Psoas muscle (tissue), 7 donors: ENCODE measurements at regions not wholly inside any gene's neighbourhood (a gene's known extent, or its start where the extent isn't known, plus 50 kb on each side); places are given as distances from the start of the nearest gene placed in this dataset.

Source experiments
- ATAC-seq, 4 donors: fragments of 200-7000 bp; cut with Tn5 transposase; one replicate each; pipeline ENCODE4 v1.9.1; 2020; ENCODE audit warnings: moderate library complexity in 3 of 4, mild to moderate bottlenecking in 2 of 4
- DNase-seq, 2 donors: peaks; one replicate each; pipeline ENCODE4 v3.0.0-alpha.2; 2020
- H3K27ac ChIP-seq: fragments of 200-600 bp; one replicate; pipeline ENCODE4 v1.8.0; 2022
- H3K27me3 ChIP-seq, 3 donors: fragments of 200-600 bp in 1 of 3; one replicate each; pipeline versions ENCODE4 v1.6.1 to v1.8.0; 2013 to 2022; ENCODE audit warnings: low read length in 2 of 3, mild to moderate bottlenecking in 2 of 3, moderate library complexity in 1 of 3; ENCODE audit not compliant: insufficient read depth in 3 of 3
- H3K36me3 ChIP-seq, 2 donors: fragments of 200-600 bp in 1 of 2; one replicate each; pipeline versions ENCODE4 v1.6.1 to v1.8.0; 2013 to 2022; ENCODE audit warnings: low read depth in 1 of 2, mild to moderate bottlenecking in 1 of 2, moderate library complexity in 1 of 2; ENCODE audit not compliant: insufficient read depth in 1 of 2
- H3K4me1 ChIP-seq: fragments of 200-600 bp; one replicate; pipeline ENCODE4 v1.8.0; 2022
- H3K4me3 ChIP-seq: fragments of 200-600 bp; one replicate; pipeline ENCODE4 v1.8.0; 2022; ENCODE audit warnings: mild to moderate bottlenecking
- H3K9me3 ChIP-seq: fragments of 200-600 bp; one replicate; pipeline ENCODE4 v1.8.0; 2022
- WGBS, 3 donors: extraction: QIAGEN DNeasy Blood & Tissue Kit; methylation state at CpG; one replicate each; pipeline versions ENCODE4 v1.1.6 to v1.1.7; 2013; 5-methylcytosine and 5-hydroxymethylcytosine counted together
- intact Hi-C, 2 donors: fragments of 100-400 bp; cut with DNase I; formaldehyde crosslinking; loops; one replicate each; pipeline versions ENCODE4 v1.11.0 to v1.14.2; 2022
- TF ChIP-seq, protein P1 (sequence below): fragments of 200-600 bp; IDR thresholded peaks from one replicate; pipeline ENCODE4 v1.8.0; 2022; ENCODE audit warnings: antibody characterized with exemption
- donor health status: healthy with polysubstance abuse.
- donor health status: DM: no; HTN: no; CAD: no; lungs with moderate emphysema.
- donor health status: Bipolar disorder and iron deficiency.
- donor health status: healthy.
- donor health status: DM: yes; HTN: yes; CAD: no.
- donor health status: DM: no; HTN: no; CAD: no.
- donor health status: DM: yes; HTN: yes; CAD: no.

DNA sequence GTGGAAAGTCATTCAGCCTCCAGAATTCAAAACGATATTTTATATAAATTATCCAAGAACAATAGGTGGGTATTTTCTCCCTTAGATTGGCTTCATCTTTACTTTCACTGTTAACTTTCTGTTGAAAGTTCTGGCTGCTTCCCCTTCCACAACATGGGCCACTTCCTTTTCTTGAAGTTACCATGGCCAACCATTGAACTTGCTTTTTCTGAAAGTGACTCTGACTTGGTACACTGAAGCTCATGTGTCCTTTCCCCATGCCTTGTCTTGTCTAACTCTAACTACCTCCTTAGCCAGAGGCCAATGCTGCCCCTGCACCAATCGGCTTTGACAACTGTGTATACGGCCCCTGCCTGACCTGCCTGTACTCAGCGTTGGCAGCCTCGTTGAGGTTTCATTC lies 225.2 kb downstream of the FAT3 start:
- Histone ChIP-seq H3K4me3 (no peak overlapping the region), H3K4me1 (no peaks in the 10 kb centered on the region), H3K36me3 (no peaks in the 10 kb centered on the region), H3K9me3 (no peaks in the 10 kb centered on the region), H3K27me3 (no peaks in the 10 kb centered on the region), H3K27ac (no peak overlapping the region)
- ATAC-seq (no peak), DNase-seq (no peak)
- TF ChIP-seq, protein P1, sequence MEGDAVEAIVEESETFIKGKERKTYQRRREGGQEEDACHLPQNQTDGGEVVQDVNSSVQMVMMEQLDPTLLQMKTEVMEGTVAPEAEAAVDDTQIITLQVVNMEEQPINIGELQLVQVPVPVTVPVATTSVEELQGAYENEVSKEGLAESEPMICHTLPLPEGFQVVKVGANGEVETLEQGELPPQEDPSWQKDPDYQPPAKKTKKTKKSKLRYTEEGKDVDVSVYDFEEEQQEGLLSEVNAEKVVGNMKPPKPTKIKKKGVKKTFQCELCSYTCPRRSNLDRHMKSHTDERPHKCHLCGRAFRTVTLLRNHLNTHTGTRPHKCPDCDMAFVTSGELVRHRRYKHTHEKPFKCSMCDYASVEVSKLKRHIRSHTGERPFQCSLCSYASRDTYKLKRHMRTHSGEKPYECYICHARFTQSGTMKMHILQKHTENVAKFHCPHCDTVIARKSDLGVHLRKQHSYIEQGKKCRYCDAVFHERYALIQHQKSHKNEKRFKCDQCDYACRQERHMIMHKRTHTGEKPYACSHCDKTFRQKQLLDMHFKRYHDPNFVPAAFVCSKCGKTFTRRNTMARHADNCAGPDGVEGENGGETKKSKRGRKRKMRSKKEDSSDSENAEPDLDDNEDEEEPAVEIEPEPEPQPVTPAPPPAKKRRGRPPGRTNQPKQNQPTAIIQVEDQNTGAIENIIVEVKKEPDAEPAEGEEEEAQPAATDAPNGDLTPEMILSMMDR: no peak
- 91 to 92% (median 91%) methylated on average over 5 of the region's 5 CpGs for WGBS, 3 donors
- intact Hi-C loops: no loop called here

GRCh38 chr11:92451063-92451462 lies 226.4 kb downstream of the FAT3 start:
- TF ChIP-seq, protein P1: no peak

DNA sequence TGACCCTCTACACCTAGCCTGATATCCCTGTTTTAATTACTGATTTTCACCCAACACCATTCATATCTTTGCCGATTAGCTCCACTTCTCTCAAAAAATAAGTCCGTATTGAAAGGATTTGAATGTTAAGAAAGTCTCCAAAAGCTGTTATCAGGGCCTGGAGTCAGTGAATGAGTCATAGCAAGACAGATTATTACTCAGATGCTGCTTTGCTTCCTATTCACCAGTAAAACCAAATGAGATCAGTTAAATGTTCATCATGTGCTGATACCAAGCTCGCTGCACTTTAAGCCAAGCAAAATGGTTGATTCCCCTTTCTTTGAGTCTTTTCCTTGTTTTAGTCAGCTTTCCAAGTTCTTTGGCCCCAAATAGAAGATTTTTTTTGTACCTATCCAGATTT lies 228.4 kb downstream of the FAT3 start:
- ATAC-seq: no peak
- H3K27ac ChIP-seq: no peak overlapping the region
- no peak for DNase-seq
- no peak overlapping the region for H3K4me3 ChIP-seq
- WGBS, 3 donors: 89 to 90% (median 89%) methylated on average over 3 of the region's 3 CpGs
- TF ChIP-seq, protein P1: no peak
- H3K9me3 ChIP-seq: no peaks in the 10 kb centered on the region
- no peaks in the 10 kb centered on the region for H3K36me3 ChIP-seq
- H3K4me1 ChIP-seq: no peaks in the 10 kb centered on the region
- intact Hi-C loops: no loop called here
- no peaks in the 10 kb centered on the region for H3K27me3 ChIP-seq

More at GRCh38 chr11:92451063-92451462, 226.4 kb downstream of the FAT3 start:
- 93 to 97% (median 95%) methylated on average over 4 of the region's 4 CpGs for WGBS, 3 donors
- intact Hi-C loops: no loop called here
- Histone ChIP-seq H3K36me3 (no peaks in the 10 kb centered on the region), H3K4me3 (no peak overlapping the region), H3K9me3 (no peaks in the 10 kb centered on the region), H3K27me3 (no peaks in the 10 kb centered on the region), H3K4me1 (no peaks in the 10 kb centered on the region), H3K27ac (no peak overlapping the region)
- ATAC-seq (no peak), DNase-seq (no peak)

DNA sequence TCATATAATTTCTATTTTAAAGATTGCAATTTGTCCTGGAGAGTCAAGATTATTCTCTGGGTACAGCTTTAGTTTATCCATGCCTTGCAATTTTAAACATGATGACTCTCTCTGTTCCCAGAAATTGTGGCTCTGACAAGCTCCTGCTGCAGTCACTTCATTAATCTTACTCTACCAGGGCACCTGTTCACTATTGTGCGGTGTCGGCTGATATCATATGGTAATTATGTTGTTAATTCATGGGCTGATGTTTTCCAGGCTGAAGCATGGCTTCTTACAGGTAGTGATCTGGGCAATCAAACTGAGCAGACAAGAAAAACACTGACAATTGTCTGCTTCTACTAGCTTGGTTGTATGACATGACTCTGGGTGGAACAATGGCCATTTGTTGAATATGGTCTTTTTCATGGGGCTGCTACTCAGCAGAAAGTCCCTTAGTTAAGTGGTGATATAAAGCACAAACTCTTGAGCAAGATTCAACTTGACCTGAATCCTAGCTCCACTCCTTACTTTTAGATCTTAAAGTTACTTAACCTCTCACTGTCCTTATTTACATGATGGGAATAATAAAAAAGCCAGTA lies 230.7 kb downstream of the FAT3 start:
- H3K4me1 ChIP-seq: no peaks in the 10 kb centered on the region
- H3K36me3 ChIP-seq: no peaks in the 10 kb centered on the region
- H3K27ac ChIP-seq: no peak overlapping the region
- intact Hi-C loops: no loop called here
- DNase-seq (no peak), ATAC-seq (no peak)
- WGBS, 3 donors: 37 to 42% (median 38%) methylated on average over 2 of the region's 2 CpGs
- no peaks in the 10 kb centered on the region for H3K27me3 ChIP-seq
- no peak overlapping the region for H3K4me3 ChIP-seq
- H3K9me3 ChIP-seq: no peaks in the 10 kb centered on the region
- TF ChIP-seq, protein P1: no peak

GRCh38 chr11:92457250-92457649 lies 232.6 kb downstream of the FAT3 start:
- intact Hi-C loops: no loop called here
- DNase-seq (no peak), ATAC-seq (no peak)
- no peaks in the 10 kb centered on the region for H3K9me3 ChIP-seq
- H3K4me3 ChIP-seq: no peak overlapping the region
- H3K4me1 ChIP-seq: no peaks in the 10 kb centered on the region
- no peaks in the 10 kb centered on the region for H3K36me3 ChIP-seq
- H3K27me3 ChIP-seq: no peaks in the 10 kb centered on the region
- 29 to 52% (median 44%) methylated on average over 1 of the region's 1 CpG for WGBS, 3 donors
- TF ChIP-seq, protein P1: no peak
- H3K27ac ChIP-seq: no peak overlapping the region
